ENCODE measurements at regions not wholly inside any gene's neighbourhood (a gene's known extent, or its start where the extent isn't known, plus 50 kb on each side); places are given as distances from the start of the nearest gene placed in this dataset.

DNA sequence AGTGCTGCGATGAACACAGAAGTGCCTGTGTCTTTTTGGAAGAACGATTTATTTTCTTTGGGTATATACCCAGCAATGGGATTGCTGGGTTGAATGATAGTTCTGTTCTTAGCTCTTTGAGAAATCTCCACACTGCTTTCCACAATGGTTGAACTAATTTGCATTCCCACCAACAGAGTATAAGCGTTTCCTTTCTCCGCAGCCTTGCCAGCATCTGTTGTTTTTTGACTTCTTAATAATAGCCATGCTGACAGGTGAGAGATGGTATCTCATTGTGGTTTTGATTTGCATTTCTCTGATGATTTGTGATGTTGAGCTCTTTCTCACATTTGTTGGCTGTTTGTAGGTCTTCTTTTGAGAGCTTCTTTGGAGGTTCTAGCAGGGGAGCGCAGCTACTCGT, 134.6 kb downstream of the TENT4A start:
- Histone ChIP-seq H3K4me1 (ENCODE audit: control insufficient read depth, insufficient read depth, low read length) (no peaks in the 10 kb centered on the region), H2AK9ac (replicated peaks; ENCODE audit: low read depth, low read length, poor library complexity) (no peak overlapping the region), H3K9me3 (ENCODE audit: control insufficient read depth, insufficient read depth, low read length) (peaks cover 16% of the 10 kb centered on the region), H4K91ac (ENCODE audit: insufficient read depth, low read depth, low read length) (no peak overlapping the region), H3K27ac (ENCODE audit: insufficient read depth, low read length) (no peak overlapping the region), H3K27me3 (ENCODE audit: control insufficient read depth, insufficient read depth, low read length) (no peaks in the 10 kb centered on the region), H2BK120ac (ENCODE audit: low read depth, low read length) (no peak overlapping the region), H2BK20ac (ENCODE audit: low read depth, low read length) (no peak overlapping the region), H3K4me2 (ENCODE audit: low read depth, low read length) (no peak overlapping the region), H3K18ac (ENCODE audit: low read depth, low read length) (no peak overlapping the region), H2AK5ac (ENCODE audit: low read depth, low read length) (no peak overlapping the region), H3K4me3 (ENCODE audit: insufficient read depth, low read depth, low read length) (no peak overlapping the region), H3K9me1 (ENCODE audit: insufficient read depth, low read length) (no peaks in the 10 kb centered on the region), H2AFZ (replicated peaks; ENCODE audit: low read length, poor library complexity) (no peak overlapping the region), H3K14ac (replicated peaks; ENCODE audit: low read depth, low read length) (no peak overlapping the region), H3K23ac (ENCODE audit: low read depth, low read length) (no peak overlapping the region), H3K36me3 (ENCODE audit: control insufficient read depth, insufficient read depth, low read length) (no peaks in the 10 kb centered on the region), H2BK15ac (ENCODE audit: low read depth, low read length) (no peak overlapping the region), H3K56ac (ENCODE audit: extremely low read depth, insufficient read depth, low read length) (no peak overlapping the region), H3K9ac (ENCODE audit: low read depth, low read length) (no peak overlapping the region), H4K8ac (ENCODE audit: low read depth in 2 of 2, low read length in 2 of 2) (no peak overlapping the region), H4K20me1 (ENCODE audit: insufficient read depth, low read length) (no peaks in the 10 kb centered on the region), H2BK5ac (ENCODE audit: low read depth, low read length, poor library complexity, severe bottlenecking) (no peak overlapping the region), H3K79me1 (ENCODE audit: low read depth in 1 of 2, low read length in 2 of 2) (no peaks in the 10 kb centered on the region), H3K4ac (ENCODE audit: low read depth, low read length) (no peak overlapping the region), H4K5ac (ENCODE audit: low read depth, low read length) (no peak overlapping the region)
- ATAC-seq (ENCODE audit: low read depth) (no peak), DNase-seq (no peak)
- dilution Hi-C loops (cut with HindIII; ENCODE audit: low sequenced_read_pairs, unreplicated experiment) = no loop called here
- TF ChIP-seq NFE2L2 (IDR thresholded peaks at IDR 0.05; ENCODE audit: low read depth, low read length) = no peak
- no peak for TF ChIP-seq MAFK (IDR thresholded peaks at IDR 0.05; ENCODE audit: low read depth, low read length)
- TF ChIP-seq RAD21 (IDR thresholded peaks at IDR 0.05; ENCODE audit: low read length) = no peak
- no peak for TF ChIP-seq CHD1 (IDR thresholded peaks at IDR 0.05; ENCODE audit: low read depth, low read length)
- no peak for TF ChIP-seq POLR2A (IDR thresholded peaks at IDR 0.05; ENCODE audit: low read depth, low read length)
- TF ChIP-seq BHLHE40 (IDR thresholded peaks at IDR 0.05; ENCODE audit: low read depth, low read length) = no peak
- TF ChIP-seq, protein P1, sequence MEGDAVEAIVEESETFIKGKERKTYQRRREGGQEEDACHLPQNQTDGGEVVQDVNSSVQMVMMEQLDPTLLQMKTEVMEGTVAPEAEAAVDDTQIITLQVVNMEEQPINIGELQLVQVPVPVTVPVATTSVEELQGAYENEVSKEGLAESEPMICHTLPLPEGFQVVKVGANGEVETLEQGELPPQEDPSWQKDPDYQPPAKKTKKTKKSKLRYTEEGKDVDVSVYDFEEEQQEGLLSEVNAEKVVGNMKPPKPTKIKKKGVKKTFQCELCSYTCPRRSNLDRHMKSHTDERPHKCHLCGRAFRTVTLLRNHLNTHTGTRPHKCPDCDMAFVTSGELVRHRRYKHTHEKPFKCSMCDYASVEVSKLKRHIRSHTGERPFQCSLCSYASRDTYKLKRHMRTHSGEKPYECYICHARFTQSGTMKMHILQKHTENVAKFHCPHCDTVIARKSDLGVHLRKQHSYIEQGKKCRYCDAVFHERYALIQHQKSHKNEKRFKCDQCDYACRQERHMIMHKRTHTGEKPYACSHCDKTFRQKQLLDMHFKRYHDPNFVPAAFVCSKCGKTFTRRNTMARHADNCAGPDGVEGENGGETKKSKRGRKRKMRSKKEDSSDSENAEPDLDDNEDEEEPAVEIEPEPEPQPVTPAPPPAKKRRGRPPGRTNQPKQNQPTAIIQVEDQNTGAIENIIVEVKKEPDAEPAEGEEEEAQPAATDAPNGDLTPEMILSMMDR (conservative IDR thresholded peaks at IDR 0.05; ENCODE audit: low read depth, low read length) = no peak
- no peak for TF ChIP-seq CEBPB (IDR thresholded peaks at IDR 0.05; ENCODE audit: low read depth, low read length)
- no peak for TF ChIP-seq RCOR1 (IDR thresholded peaks at IDR 0.05; ENCODE audit: insufficient replicate concordance, low read length)
- TF ChIP-seq MAZ (IDR thresholded peaks at IDR 0.05; ENCODE audit: borderline replicate concordance, low read depth, low read length) = no peak
- no peak for TF ChIP-seq MXI1 (IDR thresholded peaks at IDR 0.05; ENCODE audit: borderline replicate concordance, low read depth, low read length)
- TF ChIP-seq SMC3 (IDR thresholded peaks at IDR 0.05; ENCODE audit: low read depth, low read length) = no peak
- TF ChIP-seq, protein P2, sequence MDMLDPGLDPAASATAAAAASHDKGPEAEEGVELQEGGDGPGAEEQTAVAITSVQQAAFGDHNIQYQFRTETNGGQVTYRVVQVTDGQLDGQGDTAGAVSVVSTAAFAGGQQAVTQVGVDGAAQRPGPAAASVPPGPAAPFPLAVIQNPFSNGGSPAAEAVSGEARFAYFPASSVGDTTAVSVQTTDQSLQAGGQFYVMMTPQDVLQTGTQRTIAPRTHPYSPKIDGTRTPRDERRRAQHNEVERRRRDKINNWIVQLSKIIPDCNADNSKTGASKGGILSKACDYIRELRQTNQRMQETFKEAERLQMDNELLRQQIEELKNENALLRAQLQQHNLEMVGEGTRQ (IDR thresholded peaks at IDR 0.05; ENCODE audit: low read depth, low read length) = no peak
- TF ChIP-seq ELK1 (IDR thresholded peaks at IDR 0.05; ENCODE audit: borderline replicate concordance, low read depth, low read length) = no peak
- ChIA-PET CTCF (no interaction called here), POLR2A (ENCODE audit: unreplicated experiment) (no interaction called here)
- no TSS peak for BruUV-seq (replicated peaks)
- in situ Hi-C loops (cut with MboI; ENCODE audit: low sequenced_read_pairs) = no loop called here
- intact Hi-C loops (cut with micrococcal nuclease) = no loop called here
- no CpG with 5 or more reads among the region's 6 CpGs for WGBS, 2 experiments (ENCODE audit: extremely low coverage in 2 of 2, insufficient read length in 1 of 2)

Measured in IMR-90 (cell line).